ENCODE measurements at regions not wholly inside any gene's neighbourhood (a gene's known extent, or its start where the extent isn't known, plus 50 kb on each side); places are given as distances from the start of the nearest gene placed in this dataset.
A peak's percentile ranks its signal among the peaks of the same experiment; 100 is the strongest.

GRCh38 chr2:58535990-58536389, 294.9 kb upstream of the FANCL start:
- Histone ChIP-seq H3K4me1 (ENCODE audit: insufficient read depth, insufficient read length) (no peaks in the 10 kb centered on the region), H3K9me3 (ENCODE audit: insufficient read depth, low read length) (no peaks in the 10 kb centered on the region), H3K4me3 (ENCODE audit: insufficient read length, low read depth) (no peak overlapping the region), H3K9ac (ENCODE audit: insufficient read length, low read depth) (no peak overlapping the region), H3K36me3 (ENCODE audit: insufficient read depth, insufficient read length, low read length) (no peaks in the 10 kb centered on the region), H3K27me3 (ENCODE audit: insufficient read depth, insufficient read length) (peaks cover 79% of the 10 kb centered on the region)
- no peak for TF ChIP-seq ZNF274 (IDR thresholded peaks at IDR 0.05; ENCODE audit: low read depth, low read length)
- no peak for TF ChIP-seq YY1 (IDR thresholded peaks at IDR 0.05; ENCODE audit: insufficient read depth, insufficient read length)
- no peak for TF ChIP-seq SUZ12 (IDR thresholded peaks at IDR 0.05; ENCODE audit: extremely low read depth, insufficient read depth, insufficient read length)
- DNase-seq (ENCODE audit: low read depth, low spot score): no peak

GRCh38 chr2:58535182-58535581, 294.1 kb upstream of the FANCL start:
- no peak overlapping the region for H3K9ac ChIP-seq (ENCODE audit: insufficient read length, low read depth)
- H3K9me3 ChIP-seq (ENCODE audit: insufficient read depth, low read length): no peaks in the 10 kb centered on the region
- no peaks in the 10 kb centered on the region for H3K4me1 ChIP-seq (ENCODE audit: insufficient read depth, insufficient read length)
- H3K36me3 ChIP-seq (ENCODE audit: insufficient read depth, insufficient read length, low read length): no peaks in the 10 kb centered on the region
- H3K4me3 ChIP-seq (ENCODE audit: insufficient read length, low read depth): no peak overlapping the region
- TF ChIP-seq ZNF274 (IDR thresholded peaks at IDR 0.05; ENCODE audit: low read depth, low read length) (no peak), SUZ12 (IDR thresholded peaks at IDR 0.05; ENCODE audit: extremely low read depth, insufficient read depth, insufficient read length) (no peak), YY1 (IDR thresholded peaks at IDR 0.05; ENCODE audit: insufficient read depth, insufficient read length) (no peak)
- peaks cover 79% of the 10 kb centered on the region for H3K27me3 ChIP-seq (ENCODE audit: insufficient read depth, insufficient read length)
- peak; percentile 79 for DNase-seq (ENCODE audit: low read depth, low spot score)

GRCh38 chr2:58533376-58533775, 292.3 kb upstream of the FANCL start:
- Histone ChIP-seq H3K27me3 (ENCODE audit: insufficient read depth, insufficient read length) (peaks cover 73% of the 10 kb centered on the region), H3K4me3 (ENCODE audit: insufficient read length, low read depth) (no peak overlapping the region), H3K9ac (ENCODE audit: insufficient read length, low read depth) (no peak overlapping the region), H3K4me1 (ENCODE audit: insufficient read depth, insufficient read length) (no peaks in the 10 kb centered on the region), H3K9me3 (ENCODE audit: insufficient read depth, low read length) (no peaks in the 10 kb centered on the region), H3K36me3 (ENCODE audit: insufficient read depth, insufficient read length, low read length) (no peaks in the 10 kb centered on the region)
- TF ChIP-seq SUZ12 (IDR thresholded peaks at IDR 0.05; ENCODE audit: extremely low read depth, insufficient read depth, insufficient read length): no peak
- no peak for TF ChIP-seq YY1 (IDR thresholded peaks at IDR 0.05; ENCODE audit: insufficient read depth, insufficient read length)
- no peak for TF ChIP-seq ZNF274 (IDR thresholded peaks at IDR 0.05; ENCODE audit: low read depth, low read length)
- no peak for DNase-seq (ENCODE audit: low read depth, low spot score)

- DNase-seq (ENCODE audit: low read depth, low spot score): no peak
- Histone ChIP-seq H3K9ac (ENCODE audit: insufficient read length, low read depth) (no peak overlapping the region), H3K4me1 (ENCODE audit: insufficient read depth, insufficient read length) (no peaks in the 10 kb centered on the region), H3K27me3 (ENCODE audit: insufficient read depth, insufficient read length) (peaks cover 65% of the 10 kb centered on the region), H3K36me3 (ENCODE audit: insufficient read depth, insufficient read length, low read length) (no peaks in the 10 kb centered on the region), H3K9me3 (ENCODE audit: insufficient read depth, low read length) (no peaks in the 10 kb centered on the region), H3K4me3 (ENCODE audit: insufficient read length, low read depth) (no peak overlapping the region)
- TF ChIP-seq YY1 (IDR thresholded peaks at IDR 0.05; ENCODE audit: insufficient read depth, insufficient read length) (no peak), ZNF274 (IDR thresholded peaks at IDR 0.05; ENCODE audit: low read depth, low read length) (no peak), SUZ12 (IDR thresholded peaks at IDR 0.05; ENCODE audit: extremely low read depth, insufficient read depth, insufficient read length) (no peak)
Measured at GRCh38 chr2:58532641-58533040, 291.5 kb upstream of the FANCL start.

- DNase-seq (ENCODE audit: low read depth, low spot score): no peak
- TF ChIP-seq SUZ12 (IDR thresholded peaks at IDR 0.05; ENCODE audit: extremely low read depth, insufficient read depth, insufficient read length) (no peak), ZNF274 (IDR thresholded peaks at IDR 0.05; ENCODE audit: low read depth, low read length) (no peak), YY1 (IDR thresholded peaks at IDR 0.05; ENCODE audit: insufficient read depth, insufficient read length) (no peak)
- H3K9me3 ChIP-seq (ENCODE audit: insufficient read depth, low read length): no peaks in the 10 kb centered on the region
Measured at GRCh38 chr2:58527647-58528046, 286.5 kb upstream of the FANCL start.

GRCh38 chr2:58521803-58522554, 280.9 kb upstream of the FANCL start:
- H3K27me3 ChIP-seq (ENCODE audit: insufficient read depth, insufficient read length): no peaks in the 10 kb centered on the region

More at GRCh38 chr2:58527647-58528046, 286.5 kb upstream of the FANCL start:
- Histone ChIP-seq H3K9ac (ENCODE audit: insufficient read length, low read depth) (no peak overlapping the region), H3K36me3 (ENCODE audit: insufficient read depth, insufficient read length, low read length) (no peaks in the 10 kb centered on the region), H3K27me3 (ENCODE audit: insufficient read depth, insufficient read length) (peaks cover 16% of the 10 kb centered on the region), H3K4me3 (ENCODE audit: insufficient read length, low read depth) (no peak overlapping the region), H3K4me1 (ENCODE audit: insufficient read depth, insufficient read length) (no peaks in the 10 kb centered on the region)

GRCh38 chr2:58520903-58521302, 279.8 kb upstream of the FANCL start:
- Histone ChIP-seq H3K9ac (ENCODE audit: insufficient read length, low read depth) (no peak overlapping the region), H3K27me3 (ENCODE audit: insufficient read depth, insufficient read length) (no peaks in the 10 kb centered on the region), H3K4me1 (ENCODE audit: insufficient read depth, insufficient read length) (no peaks in the 10 kb centered on the region), H3K4me3 (ENCODE audit: insufficient read length, low read depth) (no peak overlapping the region), H3K36me3 (ENCODE audit: insufficient read depth, insufficient read length, low read length) (no peaks in the 10 kb centered on the region), H3K9me3 (ENCODE audit: insufficient read depth, low read length) (no peaks in the 10 kb centered on the region)
- no peak for DNase-seq (ENCODE audit: low read depth, low spot score)
- TF ChIP-seq SUZ12 (IDR thresholded peaks at IDR 0.05; ENCODE audit: extremely low read depth, insufficient read depth, insufficient read length): no peak
- no peak for TF ChIP-seq ZNF274 (IDR thresholded peaks at IDR 0.05; ENCODE audit: low read depth, low read length)
- TF ChIP-seq YY1 (IDR thresholded peaks at IDR 0.05; ENCODE audit: insufficient read depth, insufficient read length): no peak

More at GRCh38 chr2:58521803-58522554, 280.9 kb upstream of the FANCL start:
- H3K36me3 ChIP-seq (ENCODE audit: insufficient read depth, insufficient read length, low read length): no peaks in the 10 kb centered on the region
- no peak for DNase-seq (ENCODE audit: low read depth, low spot score)
- no peak overlapping the region for H3K9ac ChIP-seq (ENCODE audit: insufficient read length, low read depth)
- no peak overlapping the region for H3K4me3 ChIP-seq (ENCODE audit: insufficient read length, low read depth)
- no peaks in the 10 kb centered on the region for H3K4me1 ChIP-seq (ENCODE audit: insufficient read depth, insufficient read length)
- no peaks in the 10 kb centered on the region for H3K9me3 ChIP-seq (ENCODE audit: insufficient read depth, low read length)
- TF ChIP-seq YY1 (IDR thresholded peaks at IDR 0.05; ENCODE audit: insufficient read depth, insufficient read length): no peak
